EH (cell line): ENCODE measurements at regions not wholly inside any gene's neighbourhood (a gene's known extent, or its start where the extent isn't known, plus 50 kb on each side); places are given as distances from the start of the nearest gene placed in this dataset.
"Not testable (repeated sequence)": the region's sequence is repeated elsewhere in the genome, so short reads cannot be mapped to it uniquely, and the experiment has no call there.

Experiments used
- DNase-seq: peaks from one replicate; pipeline ENCODE4 v3.0.0-alpha.2; 2015; ENCODE audit warnings: low read depth

DNA sequence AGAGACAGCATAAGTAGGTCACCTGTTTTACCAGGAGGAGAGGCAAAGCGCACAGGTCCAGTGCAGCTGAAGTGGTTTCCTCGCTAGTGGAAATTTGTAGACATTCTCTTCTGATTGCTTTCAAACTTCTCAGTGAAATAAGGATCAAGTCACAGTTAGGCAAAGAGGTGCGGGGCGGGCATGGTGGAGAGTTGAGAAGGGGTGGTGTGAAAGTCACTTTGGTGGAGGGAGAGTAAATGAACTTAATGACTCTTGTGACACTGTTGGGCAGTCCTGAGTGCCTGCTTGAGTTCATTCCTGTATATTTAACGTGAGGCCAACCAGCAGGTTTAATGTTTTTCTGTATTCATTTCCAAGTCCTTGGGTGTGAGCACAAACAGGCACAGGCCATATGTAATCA is 235.6 kb downstream of the TRIML1 start:
- DNase-seq = no peak

DNA sequence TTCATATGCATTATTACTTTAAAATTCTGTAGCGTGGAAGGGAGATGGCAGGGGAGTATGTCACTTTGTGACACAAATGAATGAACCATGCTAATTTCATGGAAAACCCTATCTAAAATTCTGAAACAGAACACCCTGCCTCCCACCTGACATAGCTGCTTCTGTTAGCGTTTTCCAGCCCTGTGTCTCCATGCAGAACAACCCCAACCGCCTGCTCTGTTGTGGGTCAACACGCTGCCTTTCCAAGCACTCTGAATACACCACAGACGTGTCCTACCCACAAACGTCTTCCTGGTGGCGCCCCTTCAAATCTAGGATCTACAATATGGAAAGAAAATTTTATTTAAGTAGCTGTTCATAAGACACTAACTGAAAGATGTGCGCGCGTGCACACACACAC is 238.6 kb downstream of the TRIML1 start:
- no peak for DNase-seq

DNA sequence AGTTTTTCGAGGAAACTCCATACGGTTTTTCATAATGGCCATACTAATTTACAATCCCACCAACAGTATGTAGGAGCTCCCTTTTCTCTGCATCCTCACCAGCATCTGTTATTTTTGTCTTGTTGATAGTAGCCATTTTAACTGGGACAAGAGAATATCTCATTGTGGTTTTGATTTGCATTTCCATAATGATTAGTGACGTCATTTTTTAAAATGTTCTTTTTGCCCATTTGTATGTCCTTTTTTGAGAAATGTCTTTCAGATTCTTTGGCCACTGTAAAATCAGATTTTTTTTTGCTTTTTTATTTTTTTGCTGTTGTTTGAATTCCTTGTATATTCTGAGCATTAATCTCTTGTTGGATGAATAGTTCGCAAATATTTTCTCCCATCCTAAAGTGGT is 243.9 kb downstream of the TRIML1 start:
- DNase-seq = no peak

DNA sequence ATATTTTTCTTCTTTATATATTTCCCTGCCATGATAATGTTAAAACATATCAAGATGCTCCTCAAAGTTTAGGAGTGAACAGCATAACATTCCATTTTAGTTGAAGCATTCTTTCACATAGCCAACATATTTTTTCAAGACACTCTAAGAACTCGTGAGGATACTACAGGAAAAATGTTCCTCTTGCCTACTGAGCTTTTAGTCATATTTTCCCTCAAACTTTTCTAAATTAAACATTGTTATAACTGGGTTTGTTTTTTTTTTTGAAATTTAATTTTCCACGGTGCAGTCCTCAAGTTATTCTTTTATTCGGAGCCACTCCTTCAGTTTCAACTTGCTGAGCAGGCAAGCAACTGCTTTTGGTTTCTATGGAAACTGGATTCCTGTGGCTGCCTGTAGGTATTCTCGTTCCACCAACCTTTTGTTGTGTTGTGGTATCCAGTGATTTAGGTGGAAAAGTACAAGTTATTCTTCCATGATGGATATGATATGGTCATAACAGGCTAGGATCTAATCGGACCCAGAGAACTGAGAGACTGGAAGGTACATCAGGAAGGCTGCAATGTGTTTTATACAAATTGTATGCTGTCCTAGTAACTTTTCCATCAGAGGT is 248.0 kb downstream of the TRIML1 start:
- DNase-seq = no peak

DNA sequence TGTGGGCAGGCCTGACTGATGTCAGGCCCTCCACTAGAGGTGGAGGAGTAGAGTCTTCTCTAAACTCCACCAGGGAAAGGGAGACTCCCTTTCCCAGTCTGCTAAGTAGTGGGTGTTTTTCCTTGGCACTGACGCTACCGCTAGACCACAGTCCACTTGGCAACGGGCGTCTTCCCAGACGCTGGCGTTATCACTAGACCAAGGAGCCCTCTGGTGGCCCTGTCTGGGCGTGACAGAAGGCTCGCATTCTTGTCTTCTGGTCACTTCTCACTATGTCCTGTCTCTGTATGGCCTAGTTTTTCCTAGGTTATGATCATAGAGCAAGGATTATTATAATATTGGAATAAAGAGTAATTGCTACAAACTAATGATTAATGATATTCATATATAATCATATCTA is 252.1 kb downstream of the TRIML1 start:
- DNase-seq = not testable (repeated sequence)

DNA sequence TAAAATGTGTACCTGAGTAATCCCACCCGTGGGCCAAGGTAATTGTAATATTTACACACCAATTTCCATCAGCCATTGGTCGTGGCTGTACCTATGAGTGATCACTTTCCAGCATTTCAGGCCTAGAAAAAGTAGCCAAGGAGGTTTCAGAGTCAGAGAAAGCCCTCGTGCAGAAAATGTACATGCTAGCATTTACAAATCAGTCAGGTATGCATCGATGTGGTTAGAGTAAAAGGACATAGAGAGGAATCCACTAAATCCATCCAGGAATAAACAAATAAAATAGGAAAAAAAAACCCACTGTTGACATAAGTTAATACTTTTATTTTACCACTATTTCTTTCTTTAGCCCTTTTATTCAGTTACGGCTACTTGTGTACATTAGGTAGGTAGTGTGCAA is 256.8 kb downstream of the TRIML1 start:
- DNase-seq = no peak

DNA sequence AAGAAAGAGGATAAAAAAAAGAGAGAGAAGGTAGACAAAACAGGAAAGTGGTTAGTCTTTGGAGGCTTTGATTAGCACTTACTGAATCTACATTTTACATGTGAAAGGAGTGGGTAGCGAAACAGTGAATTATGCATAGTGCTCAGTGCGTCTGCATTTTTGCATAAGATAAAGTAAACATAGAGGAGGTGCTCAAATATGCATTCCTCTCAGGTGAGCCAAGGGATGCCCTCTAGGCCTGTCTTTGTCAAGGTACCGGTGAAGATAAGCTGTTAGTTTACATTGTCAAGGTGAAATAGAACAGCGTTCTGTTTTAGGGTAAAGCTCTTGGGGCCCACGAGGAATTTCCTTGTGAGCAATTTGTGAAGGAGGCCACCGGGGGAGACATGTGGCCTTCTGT is 260.6 kb downstream of the TRIML1 start:
- no peak for DNase-seq

DNA sequence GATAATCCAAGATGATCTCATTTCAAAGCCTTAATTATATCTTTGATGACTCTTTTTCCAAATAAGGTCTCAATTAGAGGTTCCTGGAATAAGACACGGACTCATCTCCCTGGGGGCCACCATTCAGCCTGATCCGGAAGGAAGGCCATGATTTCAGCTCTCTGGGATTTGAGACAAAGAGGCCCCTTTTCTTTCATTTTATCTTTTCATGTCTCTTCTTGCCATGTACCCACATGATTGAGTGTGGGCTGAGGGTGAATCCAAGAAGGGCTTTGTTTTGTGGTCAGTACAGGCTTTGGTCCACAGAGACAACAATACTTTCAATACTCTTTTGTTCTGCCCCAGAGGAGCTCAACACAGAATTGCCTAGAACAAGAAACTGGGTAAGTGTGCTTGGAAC is 261.2 kb downstream of the TRIML1 start:
- no peak for DNase-seq

DNA sequence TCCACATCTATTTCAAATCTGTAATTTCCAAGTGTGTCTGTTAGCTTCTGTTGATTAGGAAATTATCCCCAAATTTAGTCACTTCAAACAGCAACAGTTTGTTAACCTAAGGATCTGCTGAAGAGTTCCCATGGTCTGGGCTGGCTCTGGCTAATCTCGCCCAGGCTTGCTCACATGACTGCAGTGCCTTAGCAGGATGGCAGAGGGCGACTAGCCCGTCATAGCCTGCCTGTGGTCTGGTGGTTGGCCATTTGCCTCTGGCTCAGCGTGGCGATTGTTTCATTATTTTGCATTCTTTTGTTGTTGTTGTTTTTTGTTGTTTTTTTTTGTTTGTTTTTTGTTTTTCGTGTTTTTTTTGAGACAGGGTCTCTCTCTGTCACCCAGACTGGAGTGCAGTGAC is 264.0 kb downstream of the TRIML1 start:
- DNase-seq = no peak

DNA sequence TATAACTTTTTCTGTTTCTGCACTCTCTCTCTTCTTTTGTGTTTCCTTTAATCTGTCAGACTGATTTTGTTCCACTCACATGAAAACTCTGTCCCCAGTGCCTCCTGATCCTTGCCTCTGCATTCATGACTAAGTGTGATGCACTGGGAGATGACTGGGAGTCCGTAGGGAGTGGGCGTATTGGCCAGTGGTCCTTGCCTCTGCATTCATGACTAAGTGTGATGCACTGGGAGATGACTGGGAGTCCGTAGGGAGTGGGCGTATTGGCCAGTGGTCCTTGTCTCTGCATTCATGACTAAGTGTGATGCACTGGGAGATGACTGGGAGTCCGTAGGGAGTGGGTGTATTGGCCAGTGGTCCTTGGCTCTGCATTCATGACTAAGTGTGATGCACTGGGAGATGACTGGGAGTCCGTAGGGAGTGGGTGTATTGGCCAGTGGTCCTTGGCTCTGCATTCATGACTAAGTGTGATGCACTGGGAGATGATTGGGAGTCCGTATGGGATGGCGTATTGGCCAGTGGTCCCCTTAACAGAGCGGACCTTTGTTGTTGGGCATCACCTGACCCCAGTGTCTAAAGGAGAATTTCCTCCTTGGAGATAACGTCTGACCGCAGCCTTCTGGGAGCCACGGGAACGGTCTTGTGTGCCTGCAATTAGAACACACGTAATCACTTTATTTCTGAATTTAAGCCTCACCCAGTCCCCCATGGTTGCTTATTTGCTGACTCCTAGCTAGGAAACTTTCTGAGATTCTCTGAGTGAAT is 266.0 kb downstream of the TRIML1 start:
- not testable (repeated sequence) for DNase-seq

DNA sequence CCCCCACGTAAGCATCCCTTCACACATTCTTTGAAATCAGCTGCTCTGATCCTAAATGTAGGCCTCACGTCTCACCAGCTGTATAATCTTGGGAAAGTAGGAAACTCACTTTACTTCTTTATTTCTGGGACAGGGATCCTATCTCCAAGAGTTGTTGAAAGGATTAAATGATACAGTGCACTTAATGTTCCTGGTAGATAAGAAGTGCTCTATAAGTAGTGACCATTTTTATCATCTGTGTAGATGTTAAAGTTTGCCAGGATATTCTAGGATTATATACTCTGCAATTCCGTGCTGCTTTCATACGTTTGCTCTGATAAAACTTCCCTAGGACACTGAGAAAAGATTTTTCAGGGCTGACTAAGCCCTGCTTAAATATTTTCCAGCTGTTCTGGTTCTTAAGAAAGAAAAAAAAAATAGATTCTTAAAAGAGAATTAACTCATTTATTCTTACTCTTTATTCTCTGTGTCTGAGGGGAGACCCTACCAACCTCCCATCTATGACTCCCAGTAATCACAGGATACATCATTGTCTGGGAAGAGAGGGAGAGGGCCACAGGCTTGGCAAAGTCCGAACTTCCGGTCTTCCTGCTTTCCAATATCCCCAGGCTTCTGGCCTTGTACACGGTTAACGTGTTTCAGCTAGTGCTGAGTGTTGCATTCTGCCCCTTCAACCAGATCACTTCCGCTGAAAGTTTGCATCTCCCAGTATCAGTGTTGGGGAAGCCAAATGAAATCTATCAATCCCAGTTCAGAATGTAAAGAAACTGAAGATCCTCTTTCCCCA is 269.2 kb downstream of the TRIML1 start:
- no peak for DNase-seq

DNA sequence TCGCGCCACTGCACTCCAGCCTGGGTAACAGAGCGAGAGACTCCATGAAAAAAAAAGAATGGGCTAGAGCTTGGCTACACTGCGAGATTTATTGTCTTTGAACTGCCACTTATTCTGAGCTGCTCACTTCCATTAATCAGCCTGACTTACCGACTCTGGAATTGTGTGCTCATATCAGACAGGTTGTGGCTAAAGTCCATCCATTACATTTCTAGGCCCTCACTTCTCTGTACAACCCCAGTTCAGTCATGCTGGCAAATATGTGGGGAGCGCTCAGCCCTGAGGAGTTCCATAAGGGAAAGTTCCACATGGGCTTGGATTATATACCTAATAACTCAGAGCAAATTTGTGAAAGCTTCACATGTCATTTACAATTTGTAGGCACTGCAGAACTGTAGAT is 270.6 kb downstream of the TRIML1 start:
- DNase-seq = no peak

DNA sequence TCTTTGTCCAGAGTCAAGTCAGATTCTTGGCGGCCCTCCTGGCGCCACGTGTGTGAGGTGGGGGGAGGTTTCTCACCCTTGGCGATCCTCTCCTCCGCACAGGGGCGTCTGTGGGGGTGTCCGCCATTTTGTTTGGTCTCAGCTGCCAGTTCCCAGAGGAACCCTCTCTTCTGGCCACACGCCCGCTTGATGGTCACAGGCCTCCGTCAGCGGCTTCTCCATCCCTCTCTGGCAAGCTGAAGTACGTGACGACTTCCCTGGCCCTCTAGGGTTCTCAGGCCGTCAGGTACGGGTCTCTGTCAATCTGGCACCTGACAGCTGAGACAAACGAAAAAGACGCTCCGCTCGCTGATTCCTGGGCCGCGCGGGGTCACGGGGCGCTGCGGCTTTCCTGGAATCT is 272.6 kb downstream of the TRIML1 start:
- no peak for DNase-seq

DNA sequence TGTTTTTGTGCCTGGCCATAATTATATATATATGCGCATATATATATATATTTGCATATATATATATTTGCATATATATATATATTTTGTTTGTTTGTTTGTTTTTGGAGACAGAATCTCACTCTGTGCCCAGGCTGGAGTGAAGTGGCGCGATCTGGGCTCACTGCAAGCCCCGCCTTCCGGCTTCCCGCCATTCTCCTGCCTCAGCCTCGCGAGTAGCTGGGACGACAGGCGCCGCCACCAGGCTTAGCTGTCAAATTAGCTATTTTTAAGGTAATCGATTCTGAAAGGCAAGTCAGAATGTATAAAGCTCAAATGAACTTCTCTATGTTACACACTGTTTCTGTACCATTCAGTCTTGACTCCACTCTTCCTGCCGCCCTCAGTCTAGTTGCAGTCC is 273.3 kb downstream of the TRIML1 start:
- no peak for DNase-seq

DNA sequence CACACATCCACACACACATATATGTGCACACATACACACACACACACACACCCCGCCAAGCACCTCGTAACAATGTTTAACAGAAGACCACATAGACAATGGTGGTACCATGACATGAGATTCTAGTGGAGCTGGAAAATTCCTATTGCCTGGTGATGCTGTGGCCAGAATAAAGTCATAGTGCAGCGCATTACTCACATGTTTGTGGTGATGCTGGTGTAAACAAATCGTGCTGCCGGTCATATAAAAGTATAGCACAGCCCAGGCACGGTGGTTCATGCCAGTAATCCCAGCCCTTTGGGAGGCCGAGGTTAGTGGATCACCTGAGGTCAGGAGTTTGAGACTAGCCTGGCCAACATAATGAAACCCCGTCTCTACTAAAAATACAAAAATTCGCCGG is 275.2 kb downstream of the TRIML1 start:
- no peak for DNase-seq

DNA sequence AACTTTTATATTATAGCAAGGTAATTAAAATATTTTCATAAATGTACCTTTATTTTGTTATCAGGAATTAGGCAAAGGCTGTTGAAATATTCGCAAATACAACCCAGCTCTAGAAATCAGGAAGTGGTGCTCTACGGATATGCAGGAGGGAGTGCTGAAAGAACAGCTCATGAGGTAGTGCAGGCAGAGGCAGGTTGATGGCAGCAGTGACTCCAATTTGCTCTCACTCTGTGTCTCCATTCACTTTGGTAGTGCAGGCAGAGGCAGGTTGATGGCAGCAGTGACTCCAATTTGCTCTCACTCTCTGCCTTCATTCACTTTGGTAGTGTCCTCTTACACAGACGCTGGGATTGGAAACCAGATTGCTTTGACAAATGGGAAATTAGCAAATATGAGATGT is 277.9 kb downstream of the TRIML1 start:
- DNase-seq = no peak

DNA sequence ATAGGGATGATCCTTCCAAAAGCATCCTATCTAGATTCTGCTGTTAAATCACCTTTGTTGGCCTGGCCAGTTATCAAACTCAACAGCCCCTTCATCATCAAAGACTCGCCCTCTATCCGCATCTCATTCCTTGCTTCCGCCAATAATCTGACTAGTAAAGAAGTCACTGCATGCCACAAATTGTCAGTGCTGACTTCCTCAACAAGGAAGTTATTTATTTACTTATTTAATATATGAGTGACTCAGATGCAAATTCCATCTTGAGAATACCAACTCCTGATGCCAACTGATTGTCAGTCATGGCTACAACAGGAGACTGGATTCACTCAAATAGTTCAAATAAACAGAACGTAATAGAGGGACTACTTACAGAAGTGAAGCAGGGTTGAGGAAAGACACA is 283.8 kb downstream of the TRIML1 start:
- no peak for DNase-seq

DNA sequence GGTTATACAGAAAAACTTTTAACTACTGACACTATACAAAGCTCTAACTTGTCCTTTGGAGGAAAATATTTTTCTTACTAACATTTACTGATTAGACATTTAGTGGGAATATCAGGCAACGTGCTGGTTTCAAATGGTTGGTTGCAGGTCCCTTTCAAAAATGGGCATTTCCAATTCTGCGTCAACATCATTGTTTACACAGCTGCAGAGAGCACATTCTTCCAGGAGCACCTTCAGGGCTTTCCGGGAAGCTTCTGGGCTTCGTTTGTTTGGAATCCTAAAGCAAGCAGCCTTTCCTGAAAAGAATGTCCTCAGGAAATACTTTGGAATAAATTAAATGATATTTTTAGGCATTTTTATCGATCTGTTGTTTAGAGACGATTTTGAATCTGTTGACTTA is 289.7 kb downstream of the TRIML1 start:
- DNase-seq = no peak

DNA sequence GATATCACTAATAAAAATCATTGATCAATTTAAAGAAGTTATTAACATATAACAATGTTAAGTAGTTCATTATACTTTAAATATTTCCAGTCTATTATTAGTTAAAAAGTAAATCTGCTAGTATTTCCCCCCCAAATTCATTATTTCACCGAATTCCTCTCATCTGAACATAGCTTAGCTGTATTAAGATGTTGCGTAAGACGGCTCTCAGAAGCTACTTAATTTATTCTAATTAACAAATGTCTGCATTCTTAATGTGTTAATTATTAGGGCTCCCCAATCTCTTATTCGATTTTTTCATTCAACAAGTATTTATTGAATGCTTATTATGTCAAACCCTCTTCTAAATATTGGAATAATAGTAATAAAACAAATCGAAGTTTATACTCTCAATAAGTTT is 290.7 kb downstream of the TRIML1 start:
- DNase-seq = no peak

DNA sequence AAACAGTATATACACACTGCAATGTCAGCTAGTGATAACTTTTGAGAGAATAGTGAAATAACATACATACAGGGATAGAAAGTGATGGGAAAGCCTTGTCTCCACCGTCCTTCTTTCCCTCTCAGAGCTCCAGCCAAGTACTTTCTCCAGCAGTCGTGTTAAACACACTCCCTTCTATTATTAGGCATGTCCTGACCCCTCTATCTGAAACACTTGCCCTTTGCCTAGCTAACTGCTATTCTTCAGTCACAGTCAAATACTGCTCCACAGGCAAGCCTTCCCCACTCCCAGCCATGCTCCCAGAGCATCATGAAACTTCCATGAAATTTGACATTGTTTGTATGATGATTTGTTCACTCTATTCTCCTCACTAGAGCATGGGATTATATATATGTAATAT is 291.1 kb downstream of the TRIML1 start:
- DNase-seq = no peak

DNA sequence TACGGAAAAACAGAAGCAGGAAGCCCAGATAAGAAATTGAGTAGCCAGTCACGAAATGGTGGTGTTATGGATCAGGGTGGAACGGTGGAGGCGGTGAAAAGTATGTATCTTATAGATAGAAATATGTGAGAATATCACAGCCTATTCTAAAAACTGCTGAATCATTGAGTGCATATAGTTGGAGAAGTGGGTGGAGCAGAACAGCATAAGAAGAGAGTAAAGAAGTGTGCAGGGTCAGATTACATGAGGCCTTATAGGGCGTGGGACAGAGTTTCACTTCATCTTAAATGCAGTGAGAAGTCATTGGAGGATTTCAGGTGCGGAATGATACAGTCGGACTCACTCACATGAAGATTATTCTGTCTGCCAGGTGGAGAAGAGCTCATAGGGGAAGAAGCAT is 293.1 kb downstream of the TRIML1 start:
- no peak for DNase-seq

DNA sequence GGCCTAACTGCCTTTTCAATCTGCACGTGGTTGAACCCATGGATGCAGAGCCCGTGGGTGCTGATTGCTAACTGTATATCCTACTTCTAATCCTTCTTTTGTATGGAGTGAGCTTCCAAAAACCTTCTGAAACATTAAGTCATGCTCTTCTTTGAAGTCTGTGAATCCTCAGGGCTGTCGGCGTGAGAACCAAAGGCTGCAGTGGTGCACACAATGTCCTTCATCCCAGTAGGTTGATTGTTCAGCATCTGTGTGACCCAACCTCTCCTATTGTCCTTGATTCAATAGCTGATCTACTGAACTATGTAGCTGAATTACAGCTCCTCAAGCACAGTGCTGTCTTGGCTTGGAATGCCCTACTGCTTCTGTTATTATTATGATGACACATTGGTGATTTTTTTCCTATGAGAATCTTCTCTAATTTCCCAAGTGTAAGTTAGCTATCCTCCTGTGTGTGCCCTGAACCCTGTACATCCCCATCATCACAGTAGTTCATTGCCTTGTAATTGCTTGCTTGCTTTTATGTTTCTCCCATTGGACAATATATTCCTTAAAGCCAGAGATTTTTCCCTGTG is 294.6 kb downstream of the TRIML1 start:
- no peak for DNase-seq

DNA sequence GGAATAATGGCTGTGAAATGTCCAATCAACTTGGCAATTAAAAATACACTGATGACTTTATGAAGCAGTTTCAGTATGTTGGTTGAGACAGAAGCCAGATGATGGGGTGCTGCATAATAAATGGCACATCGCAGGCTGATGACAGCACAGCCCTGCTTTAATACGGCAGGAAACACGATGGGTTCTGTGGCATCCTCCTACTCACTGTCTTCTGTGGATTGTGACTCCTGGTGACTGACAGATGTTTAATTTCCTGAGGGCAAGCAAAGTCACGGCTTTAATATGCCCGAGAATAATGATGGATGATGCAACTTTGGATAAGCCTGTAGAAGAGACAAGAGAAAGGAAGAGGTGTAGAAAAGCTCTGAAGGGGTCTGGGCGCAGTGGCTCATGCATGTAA is 295.4 kb downstream of the TRIML1 start:
- DNase-seq = no peak
